K562 (cell line): ENCODE measurements at regions not wholly inside any gene's neighbourhood (a gene's known extent, or its start where the extent isn't known, plus 50 kb on each side); places are given as distances from the start of the nearest gene placed in this dataset.

ENCODE experiments used
- ATAC-seq: fragments of 200-7000 bp; cut with Tn5 transposase; 3 replicates; pipeline ENCODE4 v1.9.1; 2020; ENCODE audit warnings: moderate library complexity
- BruUV-seq: library from RNA; stranded (reverse); fragments of 400-500 nt; replicated peaks from 2 replicates; lab custom pipeline; 2021; lab: Mats Ljungman, UMichigan
- CTCF ChIA-PET: fragments of 300-600 bp; formaldehyde crosslinking; extraction: SDS; loops from one replicate; lab custom pipeline; 2021; ENCODE audit warnings: low intra/inter-chr PET ratio; lab: Yijun Ruan, JAX
- POLR2A ChIA-PET: fragments of 300-600, 350-650 bp; sonication (Branson Sonifier 250); formaldehyde crosslinking; extraction: SDS; loops from one replicate; lab custom pipeline; 2021; ENCODE audit warnings: antibody characterized with exemption, inconsistent platforms; lab: Yijun Ruan, JAX
- DNase-seq, 4 experiments: peaks; one replicate each; pipeline versions ENCODE4 v3.0.0 to v3.0.0-alpha.2; 2011 to 2018; ENCODE audit warnings: low spot score in 3 of 4, mixed read lengths in 3 of 4; ENCODE audit errors: extremely low read depth in 1 of 4
- FAIRE-seq: peaks from 2 replicates; lab custom pipeline; 2011; peaks lifted over from hg19 to GRCh38; lab: Jason Lieb, UNC
- H2AFZ ChIP-seq: 2 replicates; pipeline ENCODE4 v1.6.0; 2011; ENCODE audit warnings: low read depth, low read length, control low read depth, inconsistent platforms
- H3K27ac ChIP-seq: fragments of 200-600 bp; 3 replicates; pipeline ENCODE4 v1.8.0; 2011; ENCODE audit warnings: low read depth, mild to moderate bottlenecking, control low read depth, inconsistent platforms, low read length, moderate library complexity, mixed read lengths; ENCODE audit errors: extremely low read depth
- H3K27me3 ChIP-seq, 2 experiments: fragments of 300-600 bp in 1 of 2; 2 replicates in 1 of 2; 3 replicates in 1 of 2; pipeline versions ENCODE4 v1.6.0 to v1.8.0; 2011; ENCODE audit warnings: inconsistent platforms in 2 of 2, low read length in 2 of 2, mild to moderate bottlenecking in 1 of 2, mixed read lengths in 1 of 2, moderate library complexity in 1 of 2; ENCODE audit not compliant: control insufficient read depth in 2 of 2, insufficient read depth in 2 of 2
- H3K36me3 ChIP-seq: fragments of 300-600 bp; 3 replicates; pipeline ENCODE4 v1.8.0; 2011; ENCODE audit warnings: mild to moderate bottlenecking, low read length, inconsistent platforms; ENCODE audit not compliant: control insufficient read depth, insufficient read depth
- H3K4me1 ChIP-seq, 2 experiments: fragments of 200-600 bp in 1 of 2; replicated peaks in 1 of 2; 2 replicates in 1 of 2; 3 replicates in 1 of 2; pipeline versions ENCODE4 v1.5.1 to v1.8.0; 2011; ENCODE audit warnings: inconsistent platforms in 2 of 2, low read length in 2 of 2, mild to moderate bottlenecking in 1 of 2, mixed read lengths in 1 of 2, moderate library complexity in 1 of 2; ENCODE audit not compliant: control insufficient read depth in 2 of 2, insufficient read depth in 2 of 2
- H3K4me2 ChIP-seq: 2 replicates; pipeline ENCODE4 v1.6.1; 2011; ENCODE audit warnings: low read length, control low read depth, inconsistent platforms, mixed read lengths; ENCODE audit not compliant: insufficient read depth
- H3K4me3 ChIP-seq: fragments of 200-600 bp; sonication (generic), shearing (Covaris generic); 2 replicates; pipeline ENCODE4 v1.5.1; 2016; ENCODE audit warnings: control low read depth, inconsistent platforms
- H3K79me2 ChIP-seq: fragments of 200-600 bp; 3 replicates; pipeline ENCODE4 v1.8.0; 2011; ENCODE audit warnings: low read length, inconsistent platforms; ENCODE audit not compliant: control insufficient read depth, insufficient read depth
- H3K9ac ChIP-seq, 2 experiments: 2 replicates each; pipeline versions ENCODE4 v1.6.0 to v1.6.1; 2011; ENCODE audit warnings: low read depth in 2 of 2, low read length in 2 of 2, control low read depth in 1 of 2, inconsistent platforms in 1 of 2, mild to moderate bottlenecking in 1 of 2, mixed read lengths in 1 of 2; ENCODE audit not compliant: insufficient read depth in 1 of 2
- H3K9me1 ChIP-seq: one replicate; pipeline ENCODE4 v1.6.0; 2011; ENCODE audit warnings: inconsistent platforms, mild to moderate bottlenecking, low read length, moderate library complexity; ENCODE audit not compliant: control insufficient read depth, insufficient read depth
- H3K9me3 ChIP-seq: replicated peaks from 2 replicates; pipeline ENCODE4 v1.5.1; 2011; ENCODE audit warnings: low read depth, low read length, inconsistent platforms; ENCODE audit not compliant: control insufficient read depth, insufficient read depth
- H4K20me1 ChIP-seq: replicated peaks from 2 replicates; pipeline ENCODE4 v1.6.1; 2011; ENCODE audit warnings: low read length, inconsistent platforms, mixed read lengths; ENCODE audit not compliant: control insufficient read depth, insufficient read depth
- BRD4 ChIP-seq: fragments of 200-600 bp; sonication (generic); IDR thresholded peaks from 2 replicates; pipeline ENCODE4 v1.6.1; 2017; ENCODE audit warnings: inconsistent platforms
- CCAR2 ChIP-seq: fragments of 200-400 bp; formaldehyde crosslinking; IDR thresholded peaks from 2 replicates; pipeline ENCODE4 v1.6.1; 2017; ENCODE audit warnings: mild to moderate bottlenecking, low read depth, low read length
- ESRRA ChIP-seq: fragments of 450-650 bp; IDR thresholded peaks from 2 replicates; pipeline ENCODE4 v1.6.1; 2014; ENCODE audit warnings: low read depth, mild to moderate bottlenecking, moderate library complexity, borderline replicate concordance
- HDGF ChIP-seq: fragments of 450-650 bp; IDR thresholded peaks from 2 replicates; pipeline ENCODE4 v1.6.1; 2016
- IFI16 ChIP-seq: fragments of 250-450 bp; sonication (Bioruptor Pico); IDR thresholded peaks from 2 replicates; pipeline ENCODE4 v2.1.2; 2022; ENCODE audit warnings: mild to moderate bottlenecking, inconsistent platforms
- MTA2 ChIP-seq: fragments of 450-650 bp; IDR thresholded peaks from 2 replicates; pipeline ENCODE4 v1.6.1; 2016; ENCODE audit warnings: low read depth
- NR1H2 ChIP-seq: sonication (generic); formaldehyde crosslinking; IDR thresholded peaks from 2 replicates; pipeline ENCODE4 v1.4.0; 2020; ENCODE audit warnings: mild to moderate bottlenecking, missing genetic modification reagents
- PCBP2 ChIP-seq: fragments of 200-400 bp; formaldehyde crosslinking; IDR thresholded peaks from 2 replicates; pipeline ENCODE4 v1.6.1; 2018; ENCODE audit warnings: low read length, low read depth, mild to moderate bottlenecking, moderate library complexity; ENCODE audit not compliant: poor library complexity, severe bottlenecking
- POLR3G ChIP-seq: IDR thresholded peaks from 2 replicates; pipeline ENCODE4 v1.6.1; 2011; ENCODE audit not compliant: insufficient read length, insufficient replicate concordance; ENCODE audit errors: extremely low read depth
- PPARD ChIP-seq: fragments of 250-450 bp; sonication (Bioruptor Pico); IDR thresholded peaks from 2 replicates; pipeline ENCODE4 v1.8.0; 2022; ENCODE audit warnings: inconsistent platforms, mild to moderate bottlenecking, moderate library complexity
- SIRT6 ChIP-seq: IDR thresholded peaks from one replicate; pipeline ENCODE4 v1.6.1; 2012; ENCODE audit warnings: low read depth, mild to moderate bottlenecking, control low read depth, inconsistent platforms, low read length, moderate library complexity
- TEAD2 ChIP-seq: fragments of 450-650 bp; IDR thresholded peaks from 2 replicates; pipeline ENCODE4 v1.6.1; 2016; ENCODE audit warnings: missing genetic modification characterization, control low read depth, missing compliant biosample characterization
- ZBTB26 ChIP-seq: fragments of 450-650 bp; formaldehyde crosslinking; IDR thresholded peaks from 2 replicates; pipeline ENCODE4 v1.4.0; 2022; ENCODE audit warnings: missing genetic modification characterization
- ZEB2 ChIP-seq: fragments of 450-650 bp; IDR thresholded peaks from 2 replicates; pipeline ENCODE4 v1.6.1; 2016
- ZNF143 ChIP-seq: sonication (generic); formaldehyde crosslinking; IDR thresholded peaks from 2 replicates; pipeline ENCODE4 v1.9.0; 2022; ENCODE audit warnings: mild to moderate bottlenecking, missing genetic modification reagents
- ZNF717 ChIP-seq: fragments of 250-450 bp; sonication (Bioruptor Pico); IDR thresholded peaks from 2 replicates; pipeline ENCODE4 v1.5.0; 2021
- ZNF778 ChIP-seq: fragments of 450-650 bp; formaldehyde crosslinking; IDR thresholded peaks from 2 replicates; pipeline ENCODE4 v1.4.0; 2020; ENCODE audit warnings: mild to moderate bottlenecking, moderate library complexity
- in situ Hi-C: fragments of 300-500 bp; cut with MboI; formaldehyde crosslinking; loops from 4 replicates; pipeline ENCODE4 v1.15.0; 2018; ENCODE audit warnings: inconsistent platforms, mixed read lengths
- intact Hi-C: fragments of 100-400 bp; cut with micrococcal nuclease; formaldehyde crosslinking; loops from 2 replicates; pipeline ENCODE4 v1.14.2; 2022
- TF ChIP-seq, protein P1 (sequence below): fragments of 450-650 bp; IDR thresholded peaks from 2 replicates; pipeline ENCODE4 v1.6.1; 2018; ENCODE audit not compliant: partially characterized antibody

- TF ChIP-seq SIRT6 = no peak
- TF ChIP-seq, all 486 proteins: peak for 0
These were observed 181.3 kb upstream of the UBE2E3 start (continued) for GRCh38 chr2:180799141-180799540.

- no peaks in the 10 kb centered on the region for H3K9me1 ChIP-seq
- H3K27ac ChIP-seq = no peak overlapping the region
- H3K36me3 ChIP-seq = no peaks in the 10 kb centered on the region
- H3K4me3 ChIP-seq = no peak overlapping the region
- no peaks in the 10 kb centered on the region for H3K9me3 ChIP-seq
- no peaks in the 10 kb centered on the region for H3K27me3 ChIP-seq
- H3K4me2 ChIP-seq = no peak overlapping the region
- BruUV-seq = no TSS peak
- no peaks in the 10 kb centered on the region for H3K4me1 ChIP-seq
- no peak overlapping the region for H2AFZ ChIP-seq
- H4K20me1 ChIP-seq = no peaks in the 10 kb centered on the region
- ATAC-seq (no peak), DNase-seq (no peak), FAIRE-seq (no peak)
- POLR2A ChIA-PET = no interaction called here
- CTCF ChIA-PET = no interaction called here
- TF ChIP-seq ZNF717 (CRISPR knock-in tag) (no peak), NR1H2 (no peak), TEAD2 (no peak), PCBP2 (no peak), ZNF143 (CRISPR knock-in tag) (no peak), ZNF778 (no peak), ZEB2 (no peak), CCAR2 (no peak), MTA2 (no peak), ESRRA (no peak), POLR3G (no peak), HDGF (no peak), IFI16 (CRISPR knock-in tag) (no peak), ZBTB26 (no peak), PPARD (CRISPR knock-in tag) (no peak), BRD4 (no peak)
- TF ChIP-seq, protein P1, sequence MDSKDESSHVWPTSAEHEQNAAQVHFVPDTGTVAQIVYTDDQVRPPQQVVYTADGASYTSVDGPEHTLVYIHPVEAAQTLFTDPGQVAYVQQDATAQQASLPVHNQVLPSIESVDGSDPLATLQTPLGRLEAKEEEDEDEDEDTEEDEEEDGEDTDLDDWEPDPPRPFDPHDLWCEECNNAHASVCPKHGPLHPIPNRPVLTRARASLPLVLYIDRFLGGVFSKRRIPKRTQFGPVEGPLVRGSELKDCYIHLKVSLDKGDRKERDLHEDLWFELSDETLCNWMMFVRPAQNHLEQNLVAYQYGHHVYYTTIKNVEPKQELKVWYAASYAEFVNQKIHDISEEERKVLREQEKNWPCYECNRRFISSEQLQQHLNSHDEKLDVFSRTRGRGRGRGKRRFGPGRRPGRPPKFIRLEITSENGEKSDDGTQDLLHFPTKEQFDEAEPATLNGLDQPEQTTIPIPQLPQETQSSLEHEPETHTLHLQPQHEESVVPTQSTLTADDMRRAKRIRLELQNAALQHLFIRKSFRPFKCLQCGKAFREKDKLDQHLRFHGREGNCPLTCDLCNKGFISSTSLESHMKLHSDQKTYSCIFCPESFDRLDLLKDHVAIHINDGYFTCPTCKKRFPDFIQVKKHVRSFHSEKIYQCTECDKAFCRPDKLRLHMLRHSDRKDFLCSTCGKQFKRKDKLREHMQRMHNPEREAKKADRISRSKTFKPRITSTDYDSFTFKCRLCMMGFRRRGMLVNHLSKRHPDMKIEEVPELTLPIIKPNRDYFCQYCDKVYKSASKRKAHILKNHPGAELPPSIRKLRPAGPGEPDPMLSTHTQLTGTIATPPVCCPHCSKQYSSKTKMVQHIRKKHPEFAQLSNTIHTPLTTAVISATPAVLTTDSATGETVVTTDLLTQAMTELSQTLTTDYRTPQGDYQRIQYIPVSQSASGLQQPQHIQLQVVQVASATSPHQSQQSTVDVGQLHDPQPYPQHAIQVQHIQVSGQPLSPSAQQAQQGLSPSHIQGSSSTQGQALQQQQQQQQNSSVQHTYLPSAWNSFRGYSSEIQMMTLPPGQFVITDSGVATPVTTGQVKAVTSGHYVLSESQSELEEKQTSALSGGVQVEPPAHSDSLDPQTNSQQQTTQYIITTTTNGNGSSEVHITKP = no peak
- H3K9ac ChIP-seq = no peak overlapping the region
- in situ Hi-C loops = no loop called here
- H3K79me2 ChIP-seq = no peaks in the 10 kb centered on the region
- intact Hi-C loops = no loop called here
These were observed 189.5 kb upstream of the UBE2E3 start for GRCh38 chr2:180790891-180791290.
